Pancreas (tissue), 10 donors: ENCODE measurements at regions not wholly inside any gene's neighbourhood (a gene's known extent, or its start where the extent isn't known, plus 50 kb on each side); places are given as distances from the start of the nearest gene placed in this dataset.

Source experiments
- ATAC-seq, 4 donors: fragments of 200-7000 bp; cut with Tn5 transposase; one replicate each; pipeline versions ENCODE4 v1.8.0 to v1.9.1; 2020; ENCODE audit warnings: mild to moderate bottlenecking in 4 of 4, moderate library complexity in 4 of 4
- DNase-seq, 6 donors: peaks; one replicate each; pipeline ENCODE4 v3.0.0-alpha.2; 2020
- FAIRE-seq: peaks from 2 replicates; lab custom pipeline; 2012; peaks lifted over from hg19 to GRCh38; lab: Jason Lieb, UNC
- H3K27ac ChIP-seq, 4 donors: fragments of 200-600 bp; sonication (generic); 1 replicate in 3 of 4; 2 replicates in 1 of 4; pipeline versions ENCODE4 v1.5.0 to v1.8.0; 2020
- H3K27me3 ChIP-seq, 4 donors: fragments of 200-600 bp; one replicate each; pipeline ENCODE4 v1.8.0; 2021
- H3K36me3 ChIP-seq, 3 donors: fragments of 200-600 bp; sonication (generic) in 1 of 3; one replicate each; pipeline versions ENCODE4 v1.5.0 to v1.8.0; 2020 to 2021
- H3K4me1 ChIP-seq, 3 donors: fragments of 200-600 bp; one replicate each; pipeline ENCODE4 v1.8.0; 2021
- H3K4me3 ChIP-seq, 4 donors: fragments of 200-600 bp; sonication (generic) in 2 of 4; one replicate each; pipeline versions ENCODE4 v1.5.0 to v1.8.0; 2020 to 2021
- H3K9me3 ChIP-seq, 4 donors: fragments of 200-600 bp; one replicate each; pipeline ENCODE4 v1.8.0; 2021
- CTCF ChIP-seq, 4 donors: fragments of 200-600 bp; sonication (generic) in 3 of 4; IDR thresholded peaks; one replicate each; pipeline versions ENCODE4 v1.5.0 to v1.8.0; 2021; ENCODE audit warnings: antibody characterized with exemption in 4 of 4
- WGBS, 2 donors: extraction: QIAGEN DNeasy Blood & Tissue Kit; methylation state at CpG; one replicate each; pipeline ENCODE4 v1.1.7; 2013; 5-methylcytosine and 5-hydroxymethylcytosine counted together
- intact Hi-C, 3 donors: fragments of 100-400 bp; cut with DNase I; formaldehyde crosslinking; loops; one replicate each; pipeline versions ENCODE4 v1.11.1 to v1.14.2; 2022
- donor health status: healthy with polysubstance abuse.
- donor health status: DM: no; HTN: no; CAD: no; lungs with moderate emphysema.
- donor health status: DM: no; HTN: no; CAD: no.
- donor health status: control.
- donor health status: control.
- donor health status: Bipolar disorder and iron deficiency.
- donor health status: DM: yes; HTN: yes; CAD: no.
- donor health status: DM: no; HTN: no; CAD: no.
- donor health status: DM: no; HTN: no; CAD: no.
- donor health status: DM: yes; HTN: yes; CAD: no.

- intact Hi-C loops: no loop called here
- H3K27ac ChIP-seq: no peak overlapping the region
- H3K36me3 ChIP-seq: no peaks in the 10 kb centered on the region
- no peak for ATAC-seq
- H3K27me3 ChIP-seq: no peaks in the 10 kb centered on the region
- WGBS, 2 donors: 89 to 94% methylated on average over 5 of the region's 5 CpGs
- H3K4me1 ChIP-seq: no peaks in the 10 kb centered on the region
- H3K9me3 ChIP-seq: no peaks in the 10 kb centered on the region
- no peak for TF ChIP-seq CTCF (IDR thresholded peaks at IDR 0.05)
- no peak overlapping the region for H3K4me3 ChIP-seq
- FAIRE-seq: no peak
- DNase-seq: no peak
Observed at GRCh38 chr6:166719019-166719418, 92.0 kb upstream of the RPS6KA2 start.

- H3K9me3 ChIP-seq: no peaks in the 10 kb centered on the region
- no peaks in the 10 kb centered on the region for H3K36me3 ChIP-seq
- WGBS, 2 donors: 37 to 42% methylated on average over 8 of the region's 8 CpGs
- no peak overlapping the region for H3K4me3 ChIP-seq
- no peak for DNase-seq
- FAIRE-seq: no peak
- TF ChIP-seq CTCF (IDR thresholded peaks at IDR 0.05): no peak
- no peaks in the 10 kb centered on the region for H3K27me3 ChIP-seq
- intact Hi-C loops: no loop called here
- no peak for ATAC-seq
- H3K4me1 ChIP-seq: no peaks in the 10 kb centered on the region
- H3K27ac ChIP-seq: no peak overlapping the region
Observed at GRCh38 chr6:166718516-166718915, 91.5 kb upstream of the RPS6KA2 start.

- H3K36me3 ChIP-seq: no peaks in the 10 kb centered on the region
- H3K27me3 ChIP-seq: no peaks in the 10 kb centered on the region
- ATAC-seq (peak in 1 of 4 donors; percentile 56), FAIRE-seq (no peak), DNase-seq (peak in 1 of 6 donors; percentile 33)
- 84 to 85% methylated on average over 14 of the region's 14 CpGs for WGBS, 2 donors
- H3K27ac ChIP-seq: no peak overlapping the region
- H3K9me3 ChIP-seq: no peaks in the 10 kb centered on the region
- no peaks in the 10 kb centered on the region for H3K4me1 ChIP-seq
- H3K4me3 ChIP-seq: no peak overlapping the region
- intact Hi-C loops: no loop called here
- no peak for TF ChIP-seq CTCF (IDR thresholded peaks at IDR 0.05)
Observed at GRCh38 chr6:166716910-166717617, 90.0 kb upstream of the RPS6KA2 start.

- Histone ChIP-seq H3K4me3 (no peak overlapping the region), H3K9me3 (no peaks in the 10 kb centered on the region), H3K4me1 (no peaks in the 10 kb centered on the region), H3K36me3 (no peaks in the 10 kb centered on the region), H3K27me3 (no peaks in the 10 kb centered on the region), H3K27ac (no peak overlapping the region)
- TF ChIP-seq CTCF (IDR thresholded peaks at IDR 0.05): no peak
- ATAC-seq (no peak), DNase-seq (no peak), FAIRE-seq (no peak)
- 82% methylated on average over 8 of the region's 8 CpGs for WGBS, 2 donors
- intact Hi-C loops: no loop called here
Observed at GRCh38 chr6:166715992-166716391, 88.9 kb upstream of the RPS6KA2 start.

GRCh38 chr6:166715065-166715464, 88.0 kb upstream of the RPS6KA2 start:
- Histone ChIP-seq H3K4me1 (no peaks in the 10 kb centered on the region), H3K9me3 (no peaks in the 10 kb centered on the region), H3K27me3 (no peaks in the 10 kb centered on the region), H3K36me3 (no peaks in the 10 kb centered on the region), H3K4me3 (no peak overlapping the region), H3K27ac (no peak overlapping the region)
- FAIRE-seq (no peak), ATAC-seq (no peak), DNase-seq (no peak)
- 91% methylated on average over 7 of the region's 7 CpGs for WGBS, 2 donors
- TF ChIP-seq CTCF (IDR thresholded peaks at IDR 0.05): no peak
- intact Hi-C loops: no loop called here
